ENCODE measurements at regions not wholly inside any gene's neighbourhood (a gene's known extent, or its start where the extent isn't known, plus 50 kb on each side); places are given as distances from the start of the nearest gene placed in this dataset.
A peak's percentile ranks its signal among the peaks of the same experiment; 100 is the strongest.

GRCh38 chr3:27567251-27567650 is 83.1 kb upstream of the SLC4A7 start:
- H3K9me3 ChIP-seq: no peaks in the 10 kb centered on the region
- H3K27me3 ChIP-seq: no peaks in the 10 kb centered on the region
- DNase-seq (no peak), ATAC-seq (no peak)
- no peaks in the 10 kb centered on the region for H3K36me3 ChIP-seq
- WGBS, 2 donors: 91 to 100% methylated on average over 1 of the region's 1 CpG
- no peak overlapping the region for H3K4me3 ChIP-seq
- TF ChIP-seq CTCF (IDR thresholded peaks at IDR 0.05): no peak
- intact Hi-C loops (cut with DNase I): loop anchor here in 1 of 10 donors (10.0 kb wide), 1 partner anchor 108 kb away; no protein-coding TSS in a partner anchor
- H3K27ac ChIP-seq: no peak overlapping the region
- H3K4me1 ChIP-seq: peaks cover 0 to 23% (median 8%) of the 10 kb centered on the region in 9 donors

GRCh38 chr3:27565201-27565852 is 81.1 kb upstream of the SLC4A7 start:
- intact Hi-C loops (cut with DNase I): loop anchor here in 1 of 10 donors (10.0 kb wide), 1 partner anchor 109 kb away; no protein-coding TSS in a partner anchor
- ATAC-seq (no peak), DNase-seq (no peak)
- WGBS, 2 donors: 84 to 93% methylated on average over 5 of the region's 5 CpGs
- Histone ChIP-seq H3K4me3 (no peak overlapping the region), H3K36me3 (no peaks in the 10 kb centered on the region), H3K27ac (peak overlapping the region in 1 of 10 donors; percentile 45), H3K9me3 (no peaks in the 10 kb centered on the region), H3K27me3 (no peaks in the 10 kb centered on the region), H3K4me1 (peaks cover 0 to 24% (median 7%) of the 10 kb centered on the region in 9 donors)
- no peak for TF ChIP-seq CTCF (IDR thresholded peaks at IDR 0.05)

GRCh38 chr3:27561576-27561975 is 77.4 kb upstream of the SLC4A7 start:
- Histone ChIP-seq H3K36me3 (no peaks in the 10 kb centered on the region), H3K27ac (no peak overlapping the region), H3K27me3 (no peaks in the 10 kb centered on the region), H3K9me3 (no peaks in the 10 kb centered on the region), H3K4me1 (peaks cover 0 to 32% (median 9%) of the 10 kb centered on the region in 9 donors), H3K4me3 (no peak overlapping the region)
- DNase-seq (no peak), ATAC-seq (no peak)
- intact Hi-C loops (cut with DNase I): loop anchor here in 1 of 10 donors (10.0 kb wide), 1 partner anchor 113 kb away; no protein-coding TSS in a partner anchor
- TF ChIP-seq CTCF (IDR thresholded peaks at IDR 0.05): no peak
- WGBS, 2 donors: 97 to 98% methylated on average over 3 of the region's 3 CpGs

- DNase-seq (no peak), ATAC-seq (no peak)
- Histone ChIP-seq H3K36me3 (no peaks in the 10 kb centered on the region), H3K4me3 (no peak overlapping the region), H3K9me3 (no peaks in the 10 kb centered on the region), H3K27ac (peak overlapping the region in 2 of 10 donors; percentile 11 to 51), H3K27me3 (no peaks in the 10 kb centered on the region), H3K4me1 (peaks cover 0 to 31% (median 9%) of the 10 kb centered on the region in 9 donors)
- whole genome bisulfite sequencing, 2 donors: 85 to 87% methylated on average over 11 of the region's 11 CpGs
- intact Hi-C loops (cut with DNase I): loop anchor here in 1 of 10 donors (10.0 kb wide), 1 partner anchor 114 kb away; no protein-coding TSS in a partner anchor
- no peak for TF ChIP-seq CTCF (IDR thresholded peaks at IDR 0.05)
Measured at GRCh38 chr3:27560484-27561056, 76.4 kb upstream of the SLC4A7 start.
